ENCODE measurements at regions not wholly inside any gene's neighbourhood (a gene's known extent, or its start where the extent isn't known, plus 50 kb on each side); places are given as distances from the start of the nearest gene placed in this dataset.

DNA sequence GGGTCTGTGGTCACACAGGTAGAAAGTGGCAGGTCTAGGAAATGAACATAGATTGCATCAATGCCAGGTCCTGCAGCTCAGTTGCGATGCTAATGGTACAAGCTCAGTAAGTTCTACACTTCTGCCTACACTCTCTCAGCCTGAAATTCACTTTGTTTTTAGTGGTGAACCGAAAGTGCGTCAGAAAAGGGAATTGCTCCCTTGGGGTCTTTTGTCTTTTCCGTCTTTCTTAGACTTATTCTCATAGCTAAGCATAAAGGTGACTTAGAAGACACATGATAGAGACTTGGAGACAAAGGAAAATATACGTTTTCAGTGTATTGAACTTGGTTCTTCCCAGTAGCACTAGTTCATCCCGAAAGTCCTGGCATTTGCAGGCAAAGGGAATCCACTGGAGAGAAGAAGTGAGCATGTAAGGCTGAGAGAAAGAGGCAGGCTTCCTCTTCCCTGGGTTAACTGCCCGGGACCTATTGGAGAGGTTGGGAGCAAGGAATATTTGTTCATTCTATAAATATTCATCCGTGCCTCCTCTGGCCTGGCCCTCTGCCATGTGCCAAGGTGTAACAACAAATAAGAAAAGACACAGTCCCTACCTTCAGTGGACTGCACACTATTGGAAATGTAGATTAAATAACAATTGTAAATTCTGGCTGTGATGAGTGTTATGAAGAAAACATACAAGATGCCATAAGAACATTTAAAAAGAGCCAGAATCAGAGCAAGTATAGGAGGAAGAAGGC, 785.8 kb downstream of the MED13L start:
- DNase-seq: no peak

DNA sequence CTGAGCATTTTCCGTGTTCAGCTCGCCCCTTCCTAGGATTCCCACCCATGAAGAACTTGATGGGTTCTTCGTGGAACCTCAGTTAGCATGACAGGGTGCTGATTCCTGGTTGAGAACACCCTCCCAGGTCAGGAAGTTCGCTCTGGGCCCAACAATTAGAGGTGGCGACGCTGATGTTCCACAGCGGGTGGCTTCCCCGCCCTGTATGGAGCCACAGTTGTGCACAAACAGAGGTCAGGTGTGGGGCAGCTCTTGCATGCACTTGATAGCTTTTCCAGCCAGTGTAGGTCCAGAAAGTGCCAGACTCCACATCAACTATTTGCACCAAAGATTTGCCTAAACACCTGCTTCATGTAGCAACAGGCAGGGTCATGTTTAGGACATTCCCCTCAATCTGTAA, 788.2 kb downstream of the MED13L start:
- no peak for DNase-seq

DNA sequence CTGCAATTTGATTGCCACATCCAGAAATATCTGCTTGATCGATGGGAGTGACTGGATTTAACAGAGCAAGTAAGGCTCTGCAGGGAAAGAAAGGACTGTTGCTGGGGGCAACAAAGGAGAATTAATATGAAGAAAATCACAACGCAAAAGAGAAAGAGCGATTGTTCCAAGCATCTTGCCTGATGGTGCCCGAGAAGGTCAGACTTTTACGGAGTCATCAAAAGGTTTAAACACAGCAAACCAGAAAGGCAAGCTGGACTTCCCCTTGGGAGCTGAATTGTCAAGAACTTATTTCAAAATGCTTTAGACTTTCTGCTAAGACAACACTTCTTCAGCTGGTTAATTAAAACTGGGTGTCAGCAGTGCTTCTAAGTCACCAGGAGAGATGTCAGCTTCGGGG, 791.5 kb downstream of the MED13L start:
- no peak for DNase-seq

DNA sequence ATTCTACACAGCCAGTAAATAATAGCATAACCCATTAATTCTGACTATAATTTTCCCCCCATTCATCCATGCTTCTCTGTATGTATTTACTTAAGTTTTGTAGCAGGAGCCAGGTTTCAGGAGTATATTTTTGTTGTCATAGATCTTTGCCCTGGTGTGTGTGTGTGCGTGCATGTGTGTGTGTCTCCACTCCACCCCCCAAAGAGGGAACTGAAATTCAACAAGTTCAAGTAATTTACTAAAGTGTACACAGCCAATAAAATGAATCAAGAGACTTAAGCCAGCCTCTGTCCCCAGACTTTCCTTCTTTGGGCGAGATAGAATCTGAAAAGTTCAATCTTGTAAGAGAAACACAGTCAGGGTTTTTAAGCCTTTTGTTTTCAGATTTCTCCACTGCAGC, 792.0 kb downstream of the MED13L start:
- no peak for DNase-seq

DNA sequence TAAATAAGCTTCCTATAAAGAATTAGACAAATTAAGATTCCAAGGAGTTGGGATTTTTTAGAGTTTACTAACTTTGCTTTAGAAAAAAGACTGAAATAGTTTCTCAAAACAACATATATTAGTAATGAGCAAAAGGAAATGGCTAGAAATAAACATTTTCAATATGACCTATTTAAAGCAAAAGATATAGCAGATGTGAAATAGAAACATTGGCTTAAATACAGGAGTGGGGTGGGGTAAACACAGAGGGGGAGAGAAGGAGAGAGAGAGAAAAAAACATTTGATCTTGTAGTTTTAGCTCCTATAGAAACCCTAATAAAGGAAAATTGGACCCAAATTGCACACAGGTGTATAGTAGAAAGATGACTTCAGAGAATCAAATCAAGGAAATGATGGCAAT, 794.5 kb downstream of the MED13L start:
- DNase-seq: no peak

DNA sequence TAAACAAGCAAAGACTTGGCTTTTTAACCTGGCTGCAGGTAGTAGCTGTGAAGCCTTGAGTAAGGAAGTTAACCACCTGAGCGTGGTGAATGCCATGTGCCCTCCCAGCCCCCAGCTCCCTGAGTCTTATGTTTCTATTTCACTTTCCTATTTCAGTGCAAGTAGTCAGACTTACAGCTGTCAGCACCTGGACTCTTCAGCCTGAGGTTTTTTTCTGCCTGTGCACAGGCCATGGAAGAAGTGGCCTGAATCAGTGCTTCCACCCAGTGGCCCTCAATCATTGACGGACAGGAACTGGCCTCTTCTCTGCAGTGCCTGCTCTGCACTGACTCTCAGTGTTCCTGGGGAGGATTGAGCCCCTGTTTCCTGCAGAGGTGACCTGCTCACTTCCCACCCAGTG, 796.4 kb downstream of the MED13L start:
- DNase-seq: no peak

DNA sequence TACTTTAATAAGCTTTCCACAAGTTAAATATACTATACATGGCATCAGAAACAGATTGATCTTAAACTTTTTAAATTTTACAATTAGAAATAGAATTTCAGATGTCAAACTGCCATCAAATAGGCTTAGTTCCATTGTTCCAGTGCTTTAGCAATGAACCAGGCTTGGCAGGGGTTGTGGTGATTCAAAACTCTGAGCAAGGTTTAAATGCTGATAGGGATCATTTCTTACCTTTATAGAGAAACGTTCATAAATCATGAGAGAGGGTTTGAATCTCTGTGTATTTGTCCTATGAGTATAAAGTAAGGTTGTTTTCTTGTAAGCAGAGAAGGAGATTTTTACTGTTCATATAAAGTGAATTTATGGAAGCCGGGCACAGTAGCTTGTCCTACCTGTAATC, 794.5 kb upstream of the TBX3 start:
- DNase-seq: no peak

DNA sequence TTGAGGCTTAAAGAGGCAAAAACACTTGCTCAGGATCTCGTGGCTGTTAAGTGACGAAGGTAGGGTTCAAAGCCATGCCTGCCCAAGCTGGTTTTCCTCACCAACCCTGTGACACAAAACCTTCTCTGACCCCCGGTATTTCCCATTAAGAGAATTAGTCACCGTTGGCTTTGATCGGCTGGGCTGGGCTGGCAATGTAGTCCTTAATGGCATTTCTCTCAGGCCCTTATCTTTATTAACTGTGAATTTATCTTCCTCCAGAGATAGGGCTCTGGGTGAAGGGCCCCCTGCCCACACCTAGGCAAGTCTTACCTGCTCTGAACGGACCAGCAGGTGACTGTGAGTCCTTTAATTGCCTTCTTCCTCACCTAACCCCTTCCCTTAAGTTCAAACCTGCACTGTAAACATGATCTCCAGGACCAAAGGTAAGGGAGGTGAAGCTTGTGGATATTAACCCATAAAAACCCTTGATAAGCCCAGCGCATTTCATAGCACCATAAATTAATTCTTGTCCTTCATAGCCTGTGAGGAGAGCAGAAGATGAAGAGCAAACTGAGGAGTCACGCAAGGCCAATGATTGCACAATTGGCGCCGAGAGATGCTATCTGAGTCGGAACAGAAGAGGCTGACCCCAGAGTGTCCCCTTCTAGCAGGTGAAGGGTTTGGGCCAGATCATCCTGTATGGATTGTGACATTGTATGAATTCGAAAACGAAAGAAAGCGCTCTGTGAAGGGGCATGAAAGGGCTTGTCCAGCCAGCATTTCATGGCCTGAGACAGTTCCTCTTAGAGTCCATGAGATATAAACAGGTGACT, 790.8 kb upstream of the TBX3 start:
- DNase-seq: no peak

DNA sequence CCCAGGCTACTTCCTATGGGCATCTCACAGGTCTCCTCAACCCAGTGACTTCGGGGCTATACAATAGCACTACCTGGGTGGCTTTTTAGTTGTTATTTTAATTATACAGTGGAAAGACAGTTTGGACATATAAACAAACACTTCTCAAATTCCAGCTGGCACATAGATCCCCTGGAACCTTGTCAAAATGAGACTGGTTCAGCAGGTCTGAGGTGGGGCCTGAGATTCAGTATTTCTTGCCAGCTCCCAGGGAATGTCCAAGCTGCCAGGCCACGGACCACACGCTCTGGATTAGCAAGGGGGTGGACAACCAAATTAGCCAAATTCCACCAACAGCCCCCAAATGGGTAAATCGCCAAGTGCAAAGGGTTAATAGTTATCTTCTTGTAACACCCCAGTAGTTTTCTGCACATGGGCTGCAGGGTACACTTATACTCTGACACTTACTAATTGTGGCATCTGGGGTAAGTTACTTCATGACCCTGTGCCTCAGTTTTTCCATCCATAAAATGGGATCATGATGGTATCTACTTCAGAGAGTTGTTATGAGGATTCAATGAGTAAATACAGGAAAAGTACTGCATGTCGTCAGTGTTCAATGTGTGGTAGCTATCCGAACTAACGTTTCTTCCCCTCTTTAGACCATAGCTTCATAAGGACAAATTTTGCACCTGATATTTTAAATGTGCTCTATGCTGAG, 789.4 kb upstream of the TBX3 start:
- no peak for DNase-seq

DNA sequence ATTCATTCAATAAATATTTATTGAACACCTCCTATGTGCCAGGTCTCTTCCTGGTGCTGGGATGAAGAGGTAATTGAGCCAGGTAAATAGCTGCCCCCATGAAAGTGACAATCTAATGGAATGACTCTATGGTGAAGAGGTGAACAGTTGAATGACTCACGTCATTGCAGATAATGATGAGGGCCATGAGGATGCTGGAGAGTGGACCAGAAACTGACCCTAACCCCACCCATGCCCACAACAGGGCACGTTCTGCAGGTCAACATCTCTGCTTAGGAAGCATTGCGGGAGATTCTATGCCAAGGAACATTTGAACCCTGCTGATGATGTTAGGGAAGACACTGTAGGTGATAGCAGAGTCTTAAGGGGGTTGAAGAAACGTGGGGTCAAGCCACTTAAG, 788.9 kb upstream of the TBX3 start:
- no peak for DNase-seq

DNA sequence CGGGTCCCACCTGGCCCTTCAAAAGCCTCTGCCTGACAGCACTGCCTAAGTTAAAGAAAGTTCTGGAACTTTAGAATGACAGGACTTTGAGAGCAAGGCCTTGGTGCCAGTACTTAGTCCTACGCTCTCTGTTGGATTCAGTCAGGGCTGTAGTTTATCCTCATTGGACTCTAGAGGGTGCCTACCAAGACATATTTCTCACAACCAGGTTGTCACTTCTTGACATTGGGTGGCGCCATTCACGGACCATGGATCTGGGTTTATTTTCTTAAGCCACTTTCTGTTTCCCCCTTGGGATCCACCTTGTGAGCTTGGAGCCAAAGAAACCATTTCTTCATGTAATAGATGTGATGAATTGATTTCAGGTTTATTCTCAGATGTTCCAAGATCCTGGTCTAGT, 787.0 kb upstream of the TBX3 start:
- no peak for DNase-seq

DNA sequence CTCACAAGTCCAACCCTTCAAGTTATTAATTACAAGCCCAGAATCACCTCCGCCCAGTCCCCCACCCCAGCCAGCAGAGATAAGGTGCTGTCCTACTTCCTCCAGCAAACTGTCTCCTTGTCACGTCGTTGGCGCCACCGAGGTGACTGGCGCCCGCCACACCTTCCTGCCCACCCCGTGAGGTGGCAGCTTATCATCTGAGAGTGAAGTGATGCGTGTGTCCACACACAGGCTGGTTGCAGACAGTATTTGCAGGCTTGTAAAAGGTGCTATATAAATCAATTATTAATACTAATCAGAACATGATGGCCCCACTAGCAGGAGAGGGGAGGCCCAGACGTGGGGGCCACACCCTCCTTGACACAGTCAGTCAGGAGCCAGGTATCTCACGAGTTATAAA, 786.6 kb upstream of the TBX3 start:
- DNase-seq: no peak

DNA sequence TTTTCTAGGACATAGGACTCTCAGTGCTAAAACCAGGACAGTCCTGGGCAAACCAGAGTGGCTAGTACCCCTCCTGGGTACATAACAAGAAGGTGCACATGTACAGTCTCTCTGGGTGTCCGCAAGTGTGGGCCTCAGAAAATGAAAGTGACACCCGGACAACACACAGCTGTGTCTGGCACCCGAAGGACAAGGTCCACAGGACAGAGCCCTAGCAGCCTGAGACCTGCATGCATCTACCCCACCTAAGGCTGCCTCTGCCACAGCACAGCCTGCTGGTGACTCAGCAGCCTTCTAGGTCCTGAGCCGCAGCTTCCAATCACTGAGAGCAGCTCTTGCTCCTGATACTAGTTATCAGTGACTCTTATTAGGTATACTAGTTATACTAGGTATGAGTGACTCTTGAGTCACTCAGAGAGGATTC, 784.1 kb upstream of the TBX3 start:
- DNase-seq: no peak

DNA sequence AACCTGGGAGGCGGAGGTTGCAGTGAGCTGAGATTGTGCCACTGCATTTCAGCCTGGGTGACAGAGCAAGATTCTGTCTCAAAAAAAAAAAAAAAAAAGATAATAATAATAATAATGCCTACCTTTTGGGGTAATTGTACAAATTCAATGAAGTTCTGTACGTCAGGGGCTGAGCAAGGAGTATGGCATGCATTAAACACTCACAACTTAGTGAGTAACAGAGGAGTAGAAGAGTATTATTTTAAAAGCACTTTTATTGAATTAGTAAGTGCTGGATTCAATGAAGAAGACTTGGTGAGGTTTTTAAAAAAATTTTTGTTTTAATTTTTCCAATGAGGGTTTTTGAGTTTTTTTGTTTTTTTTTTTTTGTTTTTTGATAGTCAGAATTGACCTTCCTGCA, 783.6 kb upstream of the TBX3 start:
- DNase-seq: no peak

DNA sequence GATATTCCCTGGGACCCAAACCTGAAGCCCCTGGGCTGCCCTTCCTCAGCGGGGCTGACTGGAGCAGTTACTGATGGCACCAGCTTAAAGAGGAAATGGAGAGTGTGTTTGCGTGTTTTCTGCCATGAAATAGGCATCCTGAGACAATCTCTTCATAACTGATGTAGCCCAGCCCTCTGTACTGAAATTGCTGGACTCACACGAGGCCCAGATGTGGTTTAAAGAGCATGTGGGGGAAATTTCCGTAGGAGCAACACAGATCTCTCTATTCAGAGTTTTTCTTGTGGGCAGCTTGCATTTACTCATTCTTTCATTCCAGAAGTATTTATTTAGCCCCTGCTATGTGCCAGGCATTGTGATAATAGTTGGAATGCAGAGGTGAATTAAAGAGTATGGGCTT, 782.1 kb upstream of the TBX3 start:
- no peak for DNase-seq

DNA sequence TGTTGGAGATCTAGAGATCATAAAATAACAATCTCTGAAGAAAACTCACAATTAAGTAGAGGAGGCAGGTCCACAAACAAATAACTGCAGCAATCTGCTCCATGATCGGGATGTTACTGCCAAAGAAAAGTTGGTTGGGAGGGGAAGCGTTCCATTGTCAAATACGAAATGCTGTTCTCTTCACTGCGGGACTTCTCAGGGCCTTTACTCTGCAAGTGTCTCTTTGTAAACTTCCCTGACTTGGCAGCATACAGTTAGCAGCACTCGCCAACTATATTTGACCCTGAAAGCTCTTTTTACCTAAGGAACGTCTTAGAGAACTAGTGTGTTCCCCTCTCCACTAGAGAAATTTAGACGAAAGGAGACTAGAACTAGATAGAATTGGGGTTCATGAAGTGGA, 780.7 kb upstream of the TBX3 start:
- DNase-seq: no peak

DNA sequence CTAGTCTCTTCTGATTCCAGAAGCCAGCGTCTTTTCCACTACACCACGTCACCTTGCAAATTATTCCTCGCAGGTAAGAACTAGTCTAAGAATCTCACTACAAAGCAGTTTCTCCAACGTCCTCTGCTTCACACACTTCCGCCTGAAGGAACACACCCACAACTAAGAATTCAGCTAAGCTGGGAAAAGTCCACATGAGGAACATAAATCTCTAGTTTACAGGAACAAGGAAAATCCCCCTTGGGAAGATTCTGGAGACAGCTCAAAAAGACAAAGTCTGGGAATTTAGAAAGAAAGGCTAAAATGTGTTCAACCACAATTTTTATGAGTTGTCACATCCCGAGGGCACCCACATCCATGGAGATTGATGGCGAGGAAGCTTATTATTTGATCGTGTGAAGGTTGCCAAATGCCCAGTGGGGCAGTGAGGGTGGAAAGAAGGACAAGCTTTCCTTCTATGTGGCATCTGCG, 780.2 kb upstream of the TBX3 start:
- no peak for DNase-seq

DNA sequence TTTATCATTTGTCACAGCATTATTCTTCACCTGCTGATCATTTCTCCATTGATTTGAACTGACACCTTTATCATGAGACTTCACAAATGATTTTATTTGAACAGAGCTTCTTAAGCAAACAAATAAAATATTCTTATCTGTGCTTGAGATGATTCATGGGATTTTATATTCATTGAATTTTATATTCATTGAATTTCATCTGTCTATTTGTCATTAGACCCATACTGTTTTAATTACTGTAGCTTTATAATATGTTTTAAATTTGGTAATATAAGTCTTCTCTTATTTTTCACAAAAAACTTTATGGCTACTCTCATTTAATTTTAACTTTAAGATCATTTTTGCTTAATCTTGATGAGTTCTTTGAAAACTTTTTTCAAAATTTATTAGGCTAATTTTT, 777.4 kb upstream of the TBX3 start:
- DNase-seq: no peak

DNA sequence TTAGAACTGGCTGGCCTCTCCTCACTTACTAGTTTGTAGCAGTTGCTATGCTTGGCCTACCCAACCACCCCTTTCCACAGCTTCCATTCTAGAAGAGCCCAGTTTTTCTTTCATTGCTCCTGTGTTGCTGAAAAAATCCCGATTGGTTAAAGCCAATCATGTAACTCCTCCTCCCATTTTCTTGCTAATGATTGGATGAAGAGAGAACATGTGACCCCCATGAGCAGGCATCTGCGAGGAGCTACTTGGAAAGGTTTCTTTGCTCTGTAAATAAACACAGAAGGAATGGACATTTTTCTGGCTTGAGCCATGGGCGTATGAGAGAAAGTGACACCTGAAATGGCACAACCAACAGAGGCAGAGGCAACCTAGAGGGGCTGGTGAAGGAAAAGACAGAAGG, 773.8 kb upstream of the TBX3 start:
- no peak for DNase-seq

DNA sequence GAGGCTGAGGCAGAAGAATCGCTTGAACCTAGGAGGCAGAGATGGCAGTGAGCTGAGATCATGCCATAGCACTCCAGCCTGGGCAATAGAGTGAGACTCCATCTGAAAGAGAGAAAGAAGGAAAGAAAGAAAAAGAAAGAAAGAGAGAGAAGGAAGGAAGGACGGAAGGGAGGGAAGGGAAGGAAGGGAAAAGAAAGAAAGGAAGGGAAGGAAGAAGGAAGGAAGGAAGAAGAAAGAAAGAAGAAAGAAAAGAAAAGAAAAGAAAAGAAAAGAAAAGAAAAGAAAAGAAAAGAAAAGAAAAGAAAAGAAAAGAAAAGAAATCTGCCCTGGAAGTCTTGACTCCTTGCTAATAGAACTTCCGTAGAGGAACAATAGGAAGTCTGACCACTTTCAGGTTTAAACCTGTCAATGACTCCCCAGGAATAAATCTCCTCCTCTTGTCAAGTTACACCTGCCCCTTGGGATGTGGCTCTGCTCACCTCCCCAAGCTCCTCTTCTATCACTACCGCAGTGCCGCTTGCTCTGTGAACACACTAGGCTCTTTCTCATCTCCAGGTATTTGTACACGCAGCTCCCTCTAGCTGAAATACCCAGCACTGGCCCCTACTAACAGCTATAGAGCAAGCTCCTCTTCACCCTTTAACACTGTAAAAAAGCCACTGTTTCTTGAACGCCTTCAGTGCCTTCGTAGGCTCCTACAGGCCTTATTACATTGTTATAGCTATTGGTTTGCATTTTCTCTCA, 773.1 kb upstream of the TBX3 start:
- DNase-seq: no peak

DNA sequence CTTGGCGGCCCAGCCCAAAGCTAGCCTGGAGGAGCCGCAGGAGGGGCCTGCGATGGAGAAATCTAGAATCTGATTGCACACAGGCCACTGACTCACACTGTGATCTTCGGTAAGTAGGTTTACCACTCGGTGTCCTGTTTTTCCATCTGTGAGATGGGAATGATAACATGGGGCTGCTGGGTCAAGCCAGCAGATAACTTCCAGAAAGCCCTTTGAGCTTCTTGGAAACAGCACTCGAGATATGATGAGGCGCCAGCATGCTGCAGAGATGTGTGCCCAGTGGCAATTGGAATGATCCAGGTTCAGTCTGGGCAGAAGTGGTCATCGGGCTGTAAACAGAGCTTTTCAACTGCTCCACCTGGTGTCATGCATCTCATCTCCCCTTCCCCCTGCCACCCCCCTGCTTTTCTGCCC, 771.3 kb upstream of the TBX3 start:
- no peak for DNase-seq

DNA sequence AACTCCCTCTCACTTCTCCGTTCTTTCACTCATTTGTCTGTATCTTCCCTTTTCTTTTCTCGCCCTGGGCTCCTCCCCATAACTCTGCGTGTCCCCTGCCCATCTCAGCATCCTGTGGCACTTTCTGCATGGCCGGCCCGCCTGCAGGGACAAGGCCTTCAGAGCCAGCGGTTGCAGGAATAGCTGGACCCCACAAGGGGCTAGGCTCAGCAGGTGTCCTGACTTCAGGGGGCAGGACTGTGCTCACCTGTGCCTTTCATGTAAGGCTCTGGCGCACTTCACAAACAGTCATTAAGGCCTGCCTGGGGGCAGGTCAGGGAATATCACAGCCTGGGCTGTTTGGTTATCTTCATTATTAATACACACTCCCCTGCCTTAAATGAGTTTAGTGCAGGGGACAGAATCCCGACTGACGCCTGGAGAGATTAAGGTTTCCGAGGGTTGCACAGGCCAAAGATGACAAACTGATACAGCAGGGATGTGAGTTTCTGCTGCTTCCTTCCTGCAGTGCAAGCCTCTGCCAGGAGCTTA, 768.8 kb upstream of the TBX3 start:
- no peak for DNase-seq

Measured in NCI-H2227 treated with DMSO at 0.1 percent for 48 hours (cell line).